BE2C (cell line): ENCODE measurements at regions not wholly inside any gene's neighbourhood (a gene's known extent, or its start where the extent isn't known, plus 50 kb on each side); places are given as distances from the start of the nearest gene placed in this dataset.

Source experiments
- DNase-seq: peaks from one replicate; pipeline ENCODE4 v3.0.0-alpha.2; 2020
- H3K27me3 ChIP-seq: fragments of 250-450 bp; sonication (Bioruptor Pico); 2 replicates; pipeline ENCODE4 v1.5.1; 2020; ENCODE audit warnings: mild to moderate bottlenecking
- H3K36me3 ChIP-seq: fragments of 250-450 bp; sonication (Bioruptor Pico); 2 replicates; pipeline ENCODE4 v1.5.1; 2020; ENCODE audit warnings: mild to moderate bottlenecking
- H3K4me1 ChIP-seq: fragments of 250-450 bp; sonication (Bioruptor Pico); 2 replicates; pipeline ENCODE4 v1.5.1; 2020
- H3K4me3 ChIP-seq: 2 replicates; pipeline ENCODE4 v1.5.1; 2011; ENCODE audit warnings: low read depth, low read length
- H3K9me3 ChIP-seq: fragments of 250-450 bp; sonication (Bioruptor Pico); 2 replicates; pipeline ENCODE4 v1.5.1; 2020
- CTCF ChIP-seq: IDR thresholded peaks from 2 replicates; pipeline ENCODE4 v1.5.1; 2012; ENCODE audit warnings: mild to moderate bottlenecking, low read depth, low read length

- TF ChIP-seq CTCF, result no peak
- H3K27me3 ChIP-seq, result no peaks in the 10 kb centered on the region
- H3K36me3 ChIP-seq, result no peaks in the 10 kb centered on the region
- H3K4me3 ChIP-seq, result no peak overlapping the region
- no peak for DNase-seq
- no peaks in the 10 kb centered on the region for H3K9me3 ChIP-seq
- H3K4me1 ChIP-seq, result no peaks in the 10 kb centered on the region
Observed at GRCh38 chr5:133679534-133679933, 67.2 kb upstream of the FSTL4 start.

DNA sequence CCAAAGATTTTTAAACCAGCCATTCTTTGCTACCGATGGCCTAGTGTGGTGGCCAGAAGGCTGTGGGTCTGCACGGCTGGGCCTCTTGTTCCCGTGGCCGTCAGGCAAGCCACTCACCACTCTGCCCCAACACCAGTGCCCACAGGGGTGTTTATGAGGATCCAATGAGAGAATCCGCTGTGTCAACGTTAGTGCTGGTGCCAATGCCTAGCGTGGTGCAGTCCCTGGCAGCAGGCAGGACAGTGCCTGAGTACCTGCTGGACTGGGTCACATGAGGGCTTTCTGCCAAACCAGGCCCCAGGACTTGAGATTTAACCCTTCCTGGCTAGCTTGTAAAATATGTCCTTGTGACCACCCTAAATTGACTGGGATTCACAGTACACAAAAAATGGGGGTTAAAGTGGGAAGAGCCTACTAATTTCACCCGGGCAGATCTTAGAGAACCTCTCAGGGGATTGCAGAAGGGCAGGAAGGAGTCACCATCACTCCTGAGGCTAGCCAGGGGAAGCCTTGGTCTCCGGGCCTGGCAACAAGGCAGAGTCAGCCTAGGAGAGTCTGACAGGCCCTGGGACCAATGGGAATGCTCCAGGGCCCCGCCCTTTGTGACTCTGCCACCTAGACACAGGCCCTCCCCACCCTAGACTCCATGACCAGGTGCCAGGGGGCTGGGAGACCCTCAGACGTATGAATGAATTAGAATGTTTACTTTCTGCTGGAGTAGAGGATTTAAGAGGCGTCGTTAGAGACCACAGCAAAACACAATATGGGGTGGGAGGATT lies 63.2 kb upstream of the FSTL4 start:
- no peaks in the 10 kb centered on the region for H3K4me1 ChIP-seq
- no peaks in the 10 kb centered on the region for H3K9me3 ChIP-seq
- H3K36me3 ChIP-seq, result no peaks in the 10 kb centered on the region
- no peak overlapping the region for H3K4me3 ChIP-seq
- H3K27me3 ChIP-seq, result no peaks in the 10 kb centered on the region
- DNase-seq, result no peak
- TF ChIP-seq CTCF, result no peak

DNA sequence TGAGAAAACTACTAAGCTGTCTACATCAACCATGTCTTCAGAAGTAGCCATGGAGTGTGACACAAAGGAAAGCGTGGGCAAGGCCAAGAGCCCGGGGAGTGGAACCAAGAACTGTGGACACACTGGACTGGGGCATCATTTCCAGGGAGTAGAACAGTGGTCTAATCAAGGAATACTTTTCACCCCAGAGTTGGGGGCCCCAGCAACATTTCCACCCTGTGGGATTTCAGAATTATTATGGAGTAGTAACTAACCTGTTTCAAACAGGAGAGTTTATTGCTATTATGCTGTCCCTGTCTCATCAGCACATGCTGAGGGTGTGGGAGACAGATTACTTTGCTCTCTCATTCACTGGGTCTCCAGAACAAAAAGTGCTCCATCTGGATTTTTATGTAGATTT lies 58.0 kb upstream of the FSTL4 start:
- Histone ChIP-seq H3K27me3 (no peaks in the 10 kb centered on the region), H3K36me3 (no peaks in the 10 kb centered on the region), H3K9me3 (no peaks in the 10 kb centered on the region), H3K4me1 (no peaks in the 10 kb centered on the region), H3K4me3 (no peak overlapping the region)
- DNase-seq, result no peak
- no peak for TF ChIP-seq CTCF

DNA sequence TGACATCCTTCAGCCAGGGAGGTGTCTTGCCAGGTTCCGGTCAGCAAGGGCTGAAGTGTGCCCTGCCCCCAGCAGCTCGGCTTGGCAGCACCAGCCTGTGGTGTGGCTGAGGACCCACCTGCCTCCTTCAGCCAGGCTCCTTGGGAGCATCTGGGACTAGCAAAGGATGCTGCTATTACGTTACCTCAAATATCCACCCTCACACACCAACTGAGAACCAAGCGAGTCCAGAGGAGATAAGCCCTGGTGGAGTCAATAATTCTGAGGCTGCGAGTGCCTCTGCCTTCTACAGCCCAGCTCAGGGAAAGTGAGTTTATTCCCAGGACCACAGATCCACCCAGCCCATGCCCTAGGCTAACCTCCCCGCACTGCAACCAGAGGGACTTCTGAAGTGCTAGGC lies 57.1 kb upstream of the FSTL4 start:
- no peaks in the 10 kb centered on the region for H3K4me1 ChIP-seq
- no peak for TF ChIP-seq CTCF
- H3K36me3 ChIP-seq, result no peaks in the 10 kb centered on the region
- H3K4me3 ChIP-seq, result no peak overlapping the region
- no peaks in the 10 kb centered on the region for H3K9me3 ChIP-seq
- no peak for DNase-seq
- no peaks in the 10 kb centered on the region for H3K27me3 ChIP-seq

- no peaks in the 10 kb centered on the region for H3K9me3 ChIP-seq
- H3K4me1 ChIP-seq, result no peaks in the 10 kb centered on the region
- no peak overlapping the region for H3K4me3 ChIP-seq
- no peaks in the 10 kb centered on the region for H3K27me3 ChIP-seq
- no peaks in the 10 kb centered on the region for H3K36me3 ChIP-seq
- TF ChIP-seq CTCF, result no peak
- no peak for DNase-seq
Observed at GRCh38 chr5:133668458-133668857, 56.1 kb upstream of the FSTL4 start.

DNA sequence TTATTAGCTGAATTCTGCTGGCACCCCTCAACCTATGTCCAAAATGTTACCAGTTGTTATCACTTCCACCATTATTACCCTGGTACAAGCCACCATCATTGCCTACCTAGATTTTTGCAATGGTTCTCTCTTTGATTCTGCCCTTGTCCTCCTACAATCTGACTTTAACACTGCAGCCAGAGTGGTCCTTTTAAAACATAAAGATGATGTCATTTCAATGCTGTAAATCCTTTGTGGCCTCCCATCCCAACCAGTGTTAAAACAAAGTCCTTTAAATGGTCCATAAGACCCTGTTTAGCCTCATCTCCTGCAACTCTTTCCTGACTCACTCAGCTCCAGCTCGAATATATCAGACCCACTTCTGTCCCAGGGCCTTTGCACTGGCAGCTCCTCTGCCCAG lies 54.9 kb upstream of the FSTL4 start:
- no peak for DNase-seq
- H3K4me3 ChIP-seq, result no peak overlapping the region
- TF ChIP-seq CTCF, result no peak
- H3K36me3 ChIP-seq, result no peaks in the 10 kb centered on the region
- H3K27me3 ChIP-seq, result no peaks in the 10 kb centered on the region
- no peaks in the 10 kb centered on the region for H3K9me3 ChIP-seq
- H3K4me1 ChIP-seq, result no peaks in the 10 kb centered on the region
